Lower lobe of right lung (tissue), 2 donors: ENCODE measurements at regions not wholly inside any gene's neighbourhood (a gene's known extent, or its start where the extent isn't known, plus 50 kb on each side); places are given as distances from the start of the nearest gene placed in this dataset.

Source experiments
- ATAC-seq, 2 donors: fragments of 200-7000 bp; cut with Tn5 transposase; one replicate each; pipeline ENCODE4 v1.9.1; 2020 to 2022; ENCODE audit warnings: mild to moderate bottlenecking in 2 of 2, moderate library complexity in 2 of 2
- DNase-seq: peaks from one replicate; pipeline ENCODE4 v3.0.0-alpha.2; 2020
- H3K27ac ChIP-seq: fragments of 200-600 bp; one replicate; pipeline ENCODE4 v1.8.0; 2022
- H3K27me3 ChIP-seq: fragments of 200-600 bp; one replicate; pipeline ENCODE4 v1.8.0; 2022; ENCODE audit warnings: low read depth
- H3K36me3 ChIP-seq: fragments of 200-600 bp; one replicate; pipeline ENCODE4 v1.8.0; 2022; ENCODE audit warnings: mild to moderate bottlenecking
- H3K4me1 ChIP-seq: fragments of 200-600 bp; one replicate; pipeline ENCODE4 v1.8.0; 2022
- H3K4me3 ChIP-seq: fragments of 200-600 bp; one replicate; pipeline ENCODE4 v1.8.0; 2022; ENCODE audit warnings: mild to moderate bottlenecking
- H3K9me3 ChIP-seq: fragments of 200-600 bp; one replicate; pipeline ENCODE4 v1.8.0; 2022
- CTCF ChIP-seq: fragments of 200-600 bp; IDR thresholded peaks from one replicate; pipeline ENCODE4 v1.8.0; 2022; ENCODE audit warnings: antibody characterized with exemption, mild to moderate bottlenecking
- intact Hi-C: fragments of 100-400 bp; cut with DNase I; formaldehyde crosslinking; loops from one replicate; pipeline ENCODE4 v1.11.0; 2022
- donor health status: DM: no; HTN: yes; CAD: no; lungs with severe emphysema.

GRCh38 chr9:117887941-117888340 is 183.7 kb downstream of the TLR4 start:
- no peak for ATAC-seq

GRCh38 chr9:117903453-117903852 is 199.2 kb downstream of the TLR4 start:
- intact Hi-C loops, result no loop called here
- H3K27me3 ChIP-seq, result no peaks in the 10 kb centered on the region
- no peak overlapping the region for H3K27ac ChIP-seq
- no peaks in the 10 kb centered on the region for H3K9me3 ChIP-seq
- H3K4me1 ChIP-seq, result no peaks in the 10 kb centered on the region
- DNase-seq (no peak), ATAC-seq (no peak)
- no peaks in the 10 kb centered on the region for H3K36me3 ChIP-seq
- no peak for TF ChIP-seq CTCF
- no peak overlapping the region for H3K4me3 ChIP-seq

More at GRCh38 chr9:117887941-117888340, 183.7 kb downstream of the TLR4 start:
- Histone ChIP-seq H3K4me1 (no peaks in the 10 kb centered on the region), H3K27ac (no peak overlapping the region), H3K36me3 (no peaks in the 10 kb centered on the region), H3K4me3 (no peak overlapping the region), H3K9me3 (no peaks in the 10 kb centered on the region), H3K27me3 (no peaks in the 10 kb centered on the region)
- TF ChIP-seq CTCF, result no peak
- intact Hi-C loops, result no loop called here
- no peak for DNase-seq

- Histone ChIP-seq H3K4me3 (no peak overlapping the region), H3K4me1 (no peaks in the 10 kb centered on the region), H3K9me3 (peaks cover 7% of the 10 kb centered on the region), H3K27me3 (no peaks in the 10 kb centered on the region), H3K27ac (no peak overlapping the region), H3K36me3 (no peaks in the 10 kb centered on the region)
- no peak for TF ChIP-seq CTCF
- intact Hi-C loops, result no loop called here
- ATAC-seq (no peak), DNase-seq (no peak)
Observed at GRCh38 chr9:117906763-117907162, 202.6 kb downstream of the TLR4 start.

- H3K27me3 ChIP-seq, result no peaks in the 10 kb centered on the region
- H3K27ac ChIP-seq, result no peak overlapping the region
- H3K4me3 ChIP-seq, result no peak overlapping the region
- ATAC-seq (no peak), DNase-seq (no peak)
- intact Hi-C loops, result no loop called here
- peaks cover 11% of the 10 kb centered on the region for H3K9me3 ChIP-seq
- no peaks in the 10 kb centered on the region for H3K4me1 ChIP-seq
- no peaks in the 10 kb centered on the region for H3K36me3 ChIP-seq
- TF ChIP-seq CTCF, result no peak
Observed at GRCh38 chr9:117907420-117907819, 203.2 kb downstream of the TLR4 start.

- H3K9me3 ChIP-seq, result peaks cover 9% of the 10 kb centered on the region
- intact Hi-C loops, result no loop called here
Observed at GRCh38 chr9:117916291-117916690, 212.1 kb downstream of the TLR4 start.

More at GRCh38 chr9:117916291-117916690, 212.1 kb downstream of the TLR4 start:
- no peak overlapping the region for H3K27ac ChIP-seq
- TF ChIP-seq CTCF, result no peak
- ATAC-seq (no peak), DNase-seq (no peak)
- H3K4me3 ChIP-seq, result no peak overlapping the region
- no peaks in the 10 kb centered on the region for H3K4me1 ChIP-seq
- H3K27me3 ChIP-seq, result no peaks in the 10 kb centered on the region
- H3K36me3 ChIP-seq, result no peaks in the 10 kb centered on the region
